RWPE2 (cell line): ENCODE measurements at regions not wholly inside any gene's neighbourhood (a gene's known extent, or its start where the extent isn't known, plus 50 kb on each side); places are given as distances from the start of the nearest gene placed in this dataset.

Experiments
- ATAC-seq: fragments of 200-7000 bp; cut with Tn5 transposase; 3 replicates; pipeline ENCODE4 v1.9.1; 2021; ENCODE audit warnings: low read depth
- DNase-seq: peaks from one replicate; pipeline ENCODE4 v3.0.0-alpha.2; 2020; ENCODE audit warnings: low spot score
- H3K27ac ChIP-seq: fragments of 450-650 bp; 2 replicates; pipeline ENCODE4 v1.5.1; 2017; ENCODE audit warnings: mild to moderate bottlenecking; ENCODE audit not compliant: poor library complexity, severe bottlenecking
- H3K27me3 ChIP-seq: fragments of 250-450 bp; sonication (Bioruptor Pico); 2 replicates; pipeline ENCODE4 v1.5.1; 2021; ENCODE audit warnings: mild to moderate bottlenecking, moderate library complexity; ENCODE audit not compliant: insufficient read depth, poor library complexity, severe bottlenecking
- H3K36me3 ChIP-seq: fragments of 250-450 bp; sonication (Bioruptor Pico); 2 replicates; pipeline ENCODE4 v1.5.1; 2020; ENCODE audit warnings: low read depth, mild to moderate bottlenecking, moderate library complexity
- H3K4me1 ChIP-seq: fragments of 250-450 bp; sonication (Bioruptor Pico); 2 replicates; pipeline ENCODE4 v1.5.1; 2021; ENCODE audit warnings: mild to moderate bottlenecking, moderate library complexity; ENCODE audit not compliant: insufficient read depth, poor library complexity, severe bottlenecking
- H3K4me3 ChIP-seq: fragments of 250-450 bp; sonication (Bioruptor Pico); 2 replicates; pipeline ENCODE4 v1.5.1; 2021; ENCODE audit warnings: mild to moderate bottlenecking, moderate library complexity; ENCODE audit not compliant: severe bottlenecking
- H3K9me3 ChIP-seq: fragments of 250-450 bp; sonication (Bioruptor Pico); 2 replicates; pipeline ENCODE4 v1.5.1; 2021; ENCODE audit warnings: mild to moderate bottlenecking, moderate library complexity; ENCODE audit not compliant: severe bottlenecking
- CTCF ChIP-seq: fragments of 450-650 bp; IDR thresholded peaks from one replicate; pipeline ENCODE4 v1.5.1; 2017; ENCODE audit warnings: mild to moderate bottlenecking, moderate library complexity; ENCODE audit not compliant: poor library complexity, severe bottlenecking

DNA sequence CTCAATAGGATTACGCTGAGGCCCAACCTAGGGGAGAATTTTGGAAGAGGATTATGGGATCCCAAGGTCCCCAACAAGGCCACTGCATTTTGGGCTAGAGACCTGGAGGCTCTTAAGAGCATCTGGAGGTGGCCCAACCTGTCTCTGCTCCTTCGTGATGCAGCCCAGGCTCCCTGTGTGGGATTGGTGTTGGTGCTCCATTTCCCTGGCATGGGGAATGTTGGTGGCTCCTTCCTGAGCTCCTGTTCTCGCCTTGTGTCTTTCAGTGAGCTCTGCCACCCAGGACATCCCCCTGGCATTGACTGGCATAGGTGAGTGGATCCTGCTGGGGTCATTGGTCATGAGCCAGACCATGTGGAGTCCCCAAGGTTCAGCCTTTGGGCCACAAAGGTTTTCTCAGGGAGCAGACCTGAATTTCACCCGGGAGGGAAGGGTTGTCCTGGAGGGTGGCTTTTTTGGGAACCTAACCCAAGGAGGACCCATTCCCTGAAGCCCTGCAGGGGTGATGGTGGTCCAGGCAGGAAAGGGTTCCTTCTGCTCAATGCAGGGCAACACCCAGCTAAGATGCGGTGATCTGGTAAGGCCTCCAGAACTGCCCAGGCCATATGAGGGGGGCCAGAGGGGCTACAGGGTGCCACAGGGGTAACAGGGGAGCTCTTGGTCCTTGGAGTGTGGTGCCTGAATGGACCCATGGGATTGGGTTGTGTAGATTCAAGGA, 202.5 kb downstream of the UBE3A start:
- no peaks in the 10 kb centered on the region for H3K27me3 ChIP-seq
- DNase-seq = peak; percentile 42
- no peak for ATAC-seq
- no peaks in the 10 kb centered on the region for H3K4me1 ChIP-seq
- no peak overlapping the region for H3K27ac ChIP-seq
- no peak for TF ChIP-seq CTCF
- no peak overlapping the region for H3K4me3 ChIP-seq
- peaks cover 45% of the 10 kb centered on the region for H3K9me3 ChIP-seq
- no peaks in the 10 kb centered on the region for H3K36me3 ChIP-seq

GRCh38 chr15:25236861-25237155, 202.0 kb downstream of the UBE3A start:
- no peak overlapping the region for H3K27ac ChIP-seq
- no peaks in the 10 kb centered on the region for H3K27me3 ChIP-seq
- TF ChIP-seq CTCF = no peak
- H3K4me1 ChIP-seq = no peaks in the 10 kb centered on the region
- DNase-seq (peak; percentile 66), ATAC-seq (no peak)
- H3K36me3 ChIP-seq = no peaks in the 10 kb centered on the region
- H3K9me3 ChIP-seq = peaks cover 45% of the 10 kb centered on the region
- no peak overlapping the region for H3K4me3 ChIP-seq

DNA sequence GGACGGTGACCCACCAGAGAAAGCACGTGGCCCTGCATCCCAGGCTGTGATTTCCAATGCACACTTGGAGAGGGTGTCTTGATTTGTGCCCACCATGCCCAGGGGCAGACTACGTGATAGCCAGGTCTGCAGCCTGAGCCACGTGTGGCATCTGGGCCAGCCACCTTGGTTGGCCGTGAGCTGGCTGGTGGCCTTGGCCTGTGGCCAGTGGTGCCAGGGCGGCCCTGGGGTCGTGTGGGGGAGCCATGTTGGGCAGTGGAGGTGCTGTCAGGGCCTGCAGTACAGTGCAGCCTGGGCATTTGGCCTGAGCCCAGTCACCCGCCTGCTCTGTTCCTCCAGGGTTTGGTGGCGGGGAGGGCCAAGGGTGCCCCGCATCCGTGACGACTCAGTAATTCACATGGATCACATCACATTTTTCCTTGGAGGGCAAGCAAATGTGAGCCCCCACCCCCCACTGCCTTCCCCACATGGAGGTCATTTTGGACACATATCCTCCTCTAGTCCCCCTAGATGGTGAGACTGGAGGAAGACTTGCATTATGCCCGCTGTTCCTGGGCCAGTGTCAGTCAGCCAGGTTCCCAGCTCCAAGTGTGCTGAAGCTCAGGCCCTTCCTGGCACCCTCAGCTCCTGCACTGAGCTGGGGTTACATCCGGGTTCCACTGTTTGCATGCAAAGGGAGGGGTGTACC, 201.4 kb downstream of the UBE3A start:
- Histone ChIP-seq H3K27me3 (no peaks in the 10 kb centered on the region), H3K36me3 (no peaks in the 10 kb centered on the region), H3K4me1 (no peaks in the 10 kb centered on the region), H3K27ac (no peak overlapping the region), H3K4me3 (no peak overlapping the region), H3K9me3 (peaks cover 52% of the 10 kb centered on the region)
- no peak for TF ChIP-seq CTCF
- ATAC-seq (no peak), DNase-seq (peak; percentile 53)

GRCh38 chr15:25238126-25238525, 200.7 kb downstream of the UBE3A start:
- Histone ChIP-seq H3K4me3 (no peak overlapping the region), H3K9me3 (peaks cover 58% of the 10 kb centered on the region), H3K4me1 (no peaks in the 10 kb centered on the region), H3K36me3 (no peaks in the 10 kb centered on the region), H3K27me3 (no peaks in the 10 kb centered on the region), H3K27ac (no peak overlapping the region)
- TF ChIP-seq CTCF = no peak
- ATAC-seq = no peak
- peak; percentile 55 for DNase-seq
